ENCODE measurements at regions not wholly inside any gene's neighbourhood (a gene's known extent, or its start where the extent isn't known, plus 50 kb on each side); places are given as distances from the start of the nearest gene placed in this dataset.

GRCh38 chr11:97745515-97746050, 1275.2 kb upstream of the CNTN5 start:
- TF ChIP-seq EZH2 (IDR thresholded peaks at IDR 0.05; ENCODE audit: low read depth) (no peak), CTCF (conservative IDR thresholded peaks at IDR 0.05) (no peak)

Data from PC-9 (cell line).